GM18505 (cell line): ENCODE measurements at regions not wholly inside any gene's neighbourhood (a gene's known extent, or its start where the extent isn't known, plus 50 kb on each side); places are given as distances from the start of the nearest gene placed in this dataset.

Source experiments
- ATAC-seq: cut with Tn5 transposase; IDR thresholded peaks from one replicate; pipeline ENCODE4 v1.9.1; 2021; ENCODE audit not compliant: unreplicated experiment
- POLR2A ChIP-seq: IDR thresholded peaks from 4 replicates; pipeline ENCODE4 v1.6.1; 2011; ENCODE audit warnings: borderline replicate concordance; ENCODE audit not compliant: insufficient read depth, insufficient read length; ENCODE audit errors: extremely low read depth

GRCh38 chr14:34237677-34238076, 224.4 kb downstream of the SPTSSA start:
- no peak for ATAC-seq
- TF ChIP-seq POLR2A, result no peak

- no peak for ATAC-seq
- TF ChIP-seq POLR2A, result no peak
These were observed 225.0 kb downstream of the SPTSSA start for GRCh38 chr14:34237081-34237480.

DNA sequence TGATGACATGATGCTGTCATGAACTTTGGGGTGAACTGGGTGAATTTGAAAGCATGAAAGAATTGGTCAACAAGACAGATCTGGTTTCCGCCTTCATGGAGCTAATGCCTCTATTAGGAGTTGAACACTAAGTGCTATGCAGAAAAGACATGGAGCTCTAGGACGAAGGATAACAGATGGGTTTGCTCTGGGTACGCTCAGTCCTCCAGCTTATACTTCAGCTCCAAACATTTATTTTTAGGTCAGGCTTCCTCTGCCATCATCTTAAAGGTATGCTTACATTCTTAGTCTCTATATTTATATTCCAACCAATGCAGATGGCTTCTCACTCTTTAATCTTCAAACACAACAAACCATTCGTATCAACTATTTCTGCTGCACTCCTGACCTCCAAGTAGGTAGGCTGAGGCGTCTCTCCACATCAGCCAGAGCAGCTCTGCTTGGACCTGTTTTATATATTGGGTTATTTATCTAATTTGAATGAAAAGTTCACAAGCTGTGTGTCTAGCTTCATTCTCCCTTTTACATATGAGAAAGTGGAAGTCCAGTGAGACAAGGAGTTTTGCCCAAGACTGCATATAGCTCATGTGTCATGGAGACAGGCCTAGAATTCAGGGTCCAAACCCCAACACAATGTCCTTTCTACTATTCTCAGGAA, 226.3 kb downstream of the SPTSSA start:
- no peak for ATAC-seq

DNA sequence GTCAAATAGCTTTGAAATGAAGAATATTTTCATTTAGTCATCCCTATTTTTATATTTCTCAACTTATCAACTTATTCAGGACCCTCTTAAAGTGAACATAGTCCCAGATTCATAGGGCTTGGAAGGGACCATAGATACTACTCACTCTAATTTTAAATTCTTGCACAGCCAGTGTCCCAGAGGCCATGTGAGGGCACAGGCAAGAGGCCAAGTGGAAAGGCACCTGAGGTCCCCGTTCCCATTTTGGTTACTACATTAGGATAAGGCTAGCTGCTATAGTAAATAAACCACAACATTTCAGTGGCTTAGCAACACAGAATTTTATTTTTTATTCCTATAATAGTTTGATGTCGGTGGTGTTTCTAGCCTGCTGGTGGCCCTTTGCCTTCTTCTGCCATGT, 227.8 kb downstream of the SPTSSA start:
- no peak for TF ChIP-seq POLR2A
- no peak for ATAC-seq

More for the DNA sequence above, 226.3 kb downstream of the SPTSSA start:
- TF ChIP-seq POLR2A, result no peak

GRCh38 chr14:34233619-34234018, 228.4 kb downstream of the SPTSSA start:
- ATAC-seq, result no peak
- no peak for TF ChIP-seq POLR2A

DNA sequence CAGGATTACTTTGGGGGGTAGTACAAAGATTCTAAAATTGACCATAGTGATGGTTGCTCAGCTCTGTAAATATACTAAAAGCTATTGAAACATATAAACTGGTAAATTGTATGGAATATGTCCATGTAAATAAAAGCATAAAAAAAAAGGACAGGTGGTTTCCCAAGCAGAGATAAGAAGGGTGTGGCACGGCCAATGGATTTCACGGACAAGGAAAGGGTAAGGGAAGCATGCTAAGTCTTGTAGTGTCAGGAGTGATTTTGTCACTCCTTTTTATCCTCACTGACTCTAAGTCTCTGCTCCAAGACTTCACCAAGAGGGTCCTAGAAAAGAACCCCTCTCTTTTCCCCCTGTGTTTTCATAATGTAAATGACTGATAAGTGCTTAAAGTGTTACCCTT, 229.2 kb downstream of the SPTSSA start:
- ATAC-seq, result no peak
- no peak for TF ChIP-seq POLR2A

DNA sequence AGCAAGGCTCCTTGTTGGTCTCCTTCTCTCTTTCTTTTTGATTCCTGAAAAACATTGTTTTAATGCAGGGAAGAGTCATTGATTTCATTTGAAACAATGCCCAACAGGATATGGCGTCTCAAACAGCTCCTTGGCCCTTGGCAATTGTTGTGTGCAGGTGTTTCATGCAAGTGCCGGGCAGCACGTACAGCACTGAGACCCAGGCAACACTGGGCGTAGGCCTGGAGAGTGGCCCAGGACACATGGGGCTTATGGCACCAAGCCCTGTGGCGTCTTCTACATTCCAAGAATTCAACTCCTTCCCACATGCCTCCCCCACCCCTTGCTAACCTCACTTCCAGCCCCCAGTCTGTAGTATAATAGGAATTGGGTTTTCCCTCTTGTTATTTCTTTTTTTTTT, 230.4 kb downstream of the SPTSSA start:
- TF ChIP-seq POLR2A, result no peak
- no peak for ATAC-seq

- no peak for TF ChIP-seq POLR2A
- ATAC-seq, result no peak
These were observed 232.9 kb downstream of the SPTSSA start for GRCh38 chr14:34229140-34229539.

DNA sequence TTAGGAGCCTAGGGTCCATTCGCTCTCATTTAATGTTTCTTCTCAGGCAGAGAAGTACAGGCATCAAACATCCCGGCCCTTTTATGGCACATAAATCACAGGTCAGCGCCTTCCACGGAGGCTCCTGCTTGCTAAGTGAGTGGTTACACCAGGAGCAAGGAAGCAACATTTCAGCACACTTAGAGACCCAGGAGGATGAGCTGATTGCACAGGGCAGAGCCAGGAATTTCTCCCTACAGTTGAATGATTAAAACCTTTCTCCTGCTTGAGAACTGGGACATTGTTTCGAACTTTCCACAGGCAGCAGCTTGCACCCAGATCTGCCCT, 233.4 kb downstream of the SPTSSA start:
- no peak for TF ChIP-seq POLR2A
- no peak for ATAC-seq

DNA sequence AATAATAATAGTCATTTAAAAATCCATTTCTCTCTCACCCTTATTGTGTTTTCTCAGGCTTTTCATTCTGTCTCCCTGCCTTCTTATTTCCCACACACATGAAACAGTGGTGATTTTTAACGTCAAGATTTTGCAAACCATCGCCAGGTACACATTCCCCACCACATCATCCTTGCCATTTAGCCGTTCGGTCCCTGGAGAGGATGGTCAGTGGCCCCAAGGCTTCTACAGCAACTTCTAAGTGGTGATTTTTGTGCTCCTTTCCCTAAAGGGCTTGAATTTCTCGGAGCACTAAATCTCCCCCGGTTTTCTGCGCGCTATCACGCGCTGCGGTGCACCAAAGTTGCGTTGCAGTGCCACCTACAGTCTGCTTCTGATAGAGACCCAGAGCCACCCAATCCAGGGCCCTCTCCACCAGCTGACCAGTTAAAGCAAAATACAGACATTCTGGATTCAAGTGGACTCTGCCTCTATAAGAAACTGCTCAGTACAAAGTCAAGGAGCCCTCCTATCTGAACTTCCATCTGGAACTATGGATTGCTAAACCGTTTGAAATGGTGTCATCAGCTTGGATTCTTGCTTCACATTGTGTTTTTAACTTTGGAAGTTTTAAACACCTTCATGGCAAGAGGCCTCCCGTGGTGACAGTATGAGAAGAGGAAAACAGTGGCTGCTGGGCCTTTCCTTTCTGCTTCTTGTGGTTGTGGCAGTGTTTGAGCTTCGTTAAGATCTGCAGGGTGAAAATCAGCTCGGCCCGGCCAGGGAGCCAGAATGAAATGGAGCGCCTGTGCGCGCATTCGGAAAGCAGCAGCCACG, 234.0 kb downstream of the SPTSSA start:
- ATAC-seq, result peak; percentile 87

GRCh38 chr14:34224221-34224620, 237.8 kb downstream of the SPTSSA start:
- TF ChIP-seq POLR2A, result no peak
- ATAC-seq, result no peak

More for the DNA sequence above, 234.0 kb downstream of the SPTSSA start:
- TF ChIP-seq POLR2A, result no peak

- ATAC-seq, result no peak
- TF ChIP-seq POLR2A, result no peak
These were observed 238.5 kb downstream of the SPTSSA start for GRCh38 chr14:34223373-34224148.

- no peak for TF ChIP-seq POLR2A
- no peak for ATAC-seq
These were observed 239.2 kb downstream of the SPTSSA start for GRCh38 chr14:34222867-34223266.
